IMR-90 (cell line): ENCODE measurements at regions not wholly inside any gene's neighbourhood (a gene's known extent, or its start where the extent isn't known, plus 50 kb on each side); places are given as distances from the start of the nearest gene placed in this dataset.

Experiments used
- ATAC-seq: fragments of 200-7000 bp; cut with Tn5 transposase; 2 replicates; pipeline ENCODE4 v1.9.1; 2020; ENCODE audit warnings: low read depth, mild to moderate bottlenecking, moderate library complexity
- BruUV-seq: library from RNA; stranded (reverse); fragments of 400-500 nt; replicated peaks from 2 replicates; lab custom pipeline; 2021; lab: Mats Ljungman, UMichigan
- CTCF ChIA-PET: fragments of 300-600 bp; formaldehyde crosslinking; extraction: SDS; loops from one replicate; lab custom pipeline; 2021; ENCODE audit warnings: antibody characterized with exemption; lab: Yijun Ruan, JAX
- POLR2A ChIA-PET: fragments of 300-600 bp; sonication (Branson Sonifier 250); formaldehyde crosslinking; loops from one replicate; lab custom pipeline; 2022; ENCODE audit warnings: antibody characterized with exemption; ENCODE audit not compliant: unreplicated experiment; lab: Charles Lee
- DNase-seq: peaks from one replicate; pipeline ENCODE4 v3.0.0; 2013
- H2AFZ ChIP-seq: replicated peaks from 2 replicates; pipeline ENCODE3; 2013; ENCODE audit warnings: low read length, mild to moderate bottlenecking; ENCODE audit not compliant: poor library complexity
- H2AK5ac ChIP-seq: 2 replicates; pipeline ENCODE4 v1.6.1; 2013; ENCODE audit warnings: low read depth, low read length, inconsistent platforms
- H2AK9ac ChIP-seq: replicated peaks from 2 replicates; pipeline ENCODE3; 2013; ENCODE audit warnings: mild to moderate bottlenecking, low read depth, low read length, moderate library complexity; ENCODE audit not compliant: poor library complexity
- H2BK120ac ChIP-seq: 2 replicates; pipeline ENCODE4 v1.6.1; 2013; ENCODE audit warnings: low read depth, low read length, inconsistent platforms
- H2BK15ac ChIP-seq: 3 replicates; pipeline ENCODE4 v1.6.1; 2013; ENCODE audit warnings: low read depth, low read length, inconsistent platforms
- H2BK20ac ChIP-seq: 2 replicates; pipeline ENCODE4 v1.6.1; 2013; ENCODE audit warnings: low read depth, mild to moderate bottlenecking, inconsistent platforms, low read length, moderate library complexity
- H2BK5ac ChIP-seq: 2 replicates; pipeline ENCODE4 v1.6.1; 2013; ENCODE audit warnings: mild to moderate bottlenecking, low read depth, low read length, inconsistent platforms; ENCODE audit not compliant: poor library complexity, severe bottlenecking
- H3K14ac ChIP-seq: replicated peaks from 2 replicates; pipeline ENCODE4 v1.6.1; 2013; ENCODE audit warnings: low read depth, low read length, inconsistent platforms
- H3K18ac ChIP-seq: 2 replicates; pipeline ENCODE4 v1.6.1; 2013; ENCODE audit warnings: low read depth, low read length, control low read depth
- H3K23ac ChIP-seq: 2 replicates; pipeline ENCODE4 v1.6.1; 2013; ENCODE audit warnings: low read depth, low read length, inconsistent platforms
- H3K27ac ChIP-seq: 2 replicates; pipeline ENCODE4 v1.5.1; 2013; ENCODE audit warnings: mild to moderate bottlenecking, control low read depth, low read length; ENCODE audit not compliant: insufficient read depth
- H3K27me3 ChIP-seq: 2 replicates; pipeline ENCODE4 v1.6.1; 2013; ENCODE audit warnings: low read length; ENCODE audit not compliant: control insufficient read depth, insufficient read depth
- H3K36me3 ChIP-seq: 2 replicates; pipeline ENCODE4 v1.6.1; 2013; ENCODE audit warnings: low read length, mixed read lengths; ENCODE audit not compliant: control insufficient read depth, insufficient read depth
- H3K4ac ChIP-seq: 2 replicates; pipeline ENCODE4 v1.6.1; 2013; ENCODE audit warnings: low read depth, low read length, inconsistent platforms
- H3K4me1 ChIP-seq: 2 replicates; pipeline ENCODE4 v1.6.1; 2013; ENCODE audit warnings: low read length, mixed read lengths; ENCODE audit not compliant: control insufficient read depth, insufficient read depth
- H3K4me2 ChIP-seq: 2 replicates; pipeline ENCODE4 v1.6.1; 2013; ENCODE audit warnings: low read depth, mild to moderate bottlenecking, control low read depth, low read length, moderate library complexity
- H3K4me3 ChIP-seq: 2 replicates; pipeline ENCODE4 v1.5.1; 2013; ENCODE audit warnings: low read depth, mild to moderate bottlenecking, control low read depth, low read length, moderate library complexity; ENCODE audit not compliant: insufficient read depth
- H3K56ac ChIP-seq: 2 replicates; pipeline ENCODE4 v1.6.1; 2013; ENCODE audit warnings: low read length, inconsistent platforms; ENCODE audit not compliant: insufficient read depth; ENCODE audit errors: extremely low read depth
- H3K79me1 ChIP-seq, 2 experiments: 2 replicates each; pipeline ENCODE4 v1.6.1; 2013; ENCODE audit warnings: low read length in 2 of 2, inconsistent platforms in 1 of 2, low read depth in 1 of 2
- H3K9ac ChIP-seq: 2 replicates; pipeline ENCODE4 v1.6.1; 2013; ENCODE audit warnings: low read depth, low read length, control low read depth
- H3K9me1 ChIP-seq: 2 replicates; pipeline ENCODE4 v1.6.1; 2013; ENCODE audit warnings: low read length, inconsistent platforms; ENCODE audit not compliant: insufficient read depth
- H3K9me3 ChIP-seq: 2 replicates; pipeline ENCODE4 v1.6.1; 2013; ENCODE audit warnings: low read length; ENCODE audit not compliant: control insufficient read depth, insufficient read depth
- H4K20me1 ChIP-seq: 2 replicates; pipeline ENCODE4 v1.6.1; 2013; ENCODE audit warnings: low read length, inconsistent platforms; ENCODE audit not compliant: insufficient read depth
- H4K5ac ChIP-seq: 2 replicates; pipeline ENCODE4 v1.6.1; 2013; ENCODE audit warnings: mild to moderate bottlenecking, low read depth, low read length, control low read depth
- H4K8ac ChIP-seq, 2 experiments: 2 replicates each; pipeline ENCODE4 v1.6.1; 2013; ENCODE audit warnings: low read depth in 2 of 2, low read length in 2 of 2, control low read depth in 1 of 2, inconsistent platforms in 1 of 2
- H4K91ac ChIP-seq: 2 replicates; pipeline ENCODE4 v1.6.1; 2013; ENCODE audit warnings: low read depth, low read length, inconsistent platforms; ENCODE audit not compliant: insufficient read depth
- BHLHE40 ChIP-seq: fragments of 150-350 bp; IDR thresholded peaks from 2 replicates; pipeline ENCODE4 v1.6.1; 2016; ENCODE audit warnings: mild to moderate bottlenecking, low read depth, low read length
- CEBPB ChIP-seq: IDR thresholded peaks from 2 replicates; pipeline ENCODE4 v1.6.1; 2012; ENCODE audit warnings: low read depth, low read length, improper control_type of control experiment
- CHD1 ChIP-seq: IDR thresholded peaks from 2 replicates; pipeline ENCODE4 v1.6.1; 2012; ENCODE audit warnings: low read depth, low read length, improper control_type of control experiment
- CTCF ChIP-seq: conservative IDR thresholded peaks from 2 replicates; pipeline ENCODE4 v1.5.1; 2012; ENCODE audit warnings: mild to moderate bottlenecking, low read depth, low read length, improper control_type of control experiment
- ELK1 ChIP-seq: fragments of 150-350 bp; IDR thresholded peaks from 2 replicates; pipeline ENCODE4 v1.6.1; 2016; ENCODE audit warnings: low read depth, mild to moderate bottlenecking, low read length, moderate library complexity, borderline replicate concordance
- FOS ChIP-seq: fragments of 150-350 bp; IDR thresholded peaks from 2 replicates; pipeline ENCODE4 v1.6.1; 2016; ENCODE audit warnings: low read depth, low read length
- MAFK ChIP-seq: IDR thresholded peaks from 2 replicates; pipeline ENCODE4 v1.6.1; 2012; ENCODE audit warnings: low read depth, low read length, improper control_type of control experiment
- MAZ ChIP-seq: IDR thresholded peaks from 2 replicates; pipeline ENCODE4 v1.6.1; 2012; ENCODE audit warnings: low read depth, mild to moderate bottlenecking, low read length, improper control_type of control experiment, moderate library complexity, borderline replicate concordance
- MXI1 ChIP-seq: IDR thresholded peaks from 2 replicates; pipeline ENCODE4 v1.6.1; 2012; ENCODE audit warnings: low read depth, mild to moderate bottlenecking, low read length, moderate library complexity, borderline replicate concordance
- NFE2L2 ChIP-seq: fragments of 150-350 bp; IDR thresholded peaks from 2 replicates; pipeline ENCODE4 v1.6.1; 2016; ENCODE audit warnings: low read depth, mild to moderate bottlenecking, low read length
- POLR2A ChIP-seq: IDR thresholded peaks from 2 replicates; pipeline ENCODE4 v1.6.1; 2012; ENCODE audit warnings: mild to moderate bottlenecking, low read depth, low read length
- RAD21 ChIP-seq: IDR thresholded peaks from 2 replicates; pipeline ENCODE4 v1.6.1; 2012; ENCODE audit warnings: low read length, improper control_type of control experiment
- RCOR1 ChIP-seq: IDR thresholded peaks from 2 replicates; pipeline ENCODE4 v1.6.1; 2012; ENCODE audit warnings: mild to moderate bottlenecking, low read length, improper control_type of control experiment; ENCODE audit not compliant: insufficient replicate concordance
- RFX5 ChIP-seq: IDR thresholded peaks from 2 replicates; pipeline ENCODE4 v1.8.0; 2012; ENCODE audit warnings: low read depth, mild to moderate bottlenecking, low read length, moderate library complexity
- SMC3 ChIP-seq: fragments of 150-350 bp; IDR thresholded peaks from 2 replicates; pipeline ENCODE4 v1.6.1; 2016; ENCODE audit warnings: low read depth, mild to moderate bottlenecking, antibody characterized with exemption, low read length, moderate library complexity
- WGBS, 2 experiments: methylation state at CpG; one replicate each; pipeline versions ENCODE4 v1.1.5 to v1.1.7; 2013; ENCODE audit warnings: missing lambda C conversion rate in 2 of 2; ENCODE audit not compliant: insufficient read length in 1 of 2; ENCODE audit errors: extremely low coverage in 2 of 2; 5-methylcytosine and 5-hydroxymethylcytosine counted together
- dilution Hi-C: fragments of 300-500 bp; cut with HindIII; formaldehyde crosslinking; loops from one replicate; pipeline ENCODE4 v1.14.3; 2018; ENCODE audit warnings: low sequenced_read_pairs; ENCODE audit not compliant: unreplicated experiment
- in situ Hi-C: fragments of 300-500 bp; cut with MboI; formaldehyde crosslinking; loops from 3 replicates; pipeline ENCODE4 v1.14.3; 2019; ENCODE audit warnings: low sequenced_read_pairs, inconsistent platforms, mixed read lengths
- intact Hi-C: fragments of 100-400 bp; cut with micrococcal nuclease; formaldehyde crosslinking; loops from 2 replicates; pipeline ENCODE4 v1.10.0; 2022
- TF ChIP-seq, protein P1 (sequence below): fragments of 150-350 bp; IDR thresholded peaks from 2 replicates; pipeline ENCODE4 v1.6.1; 2017; ENCODE audit warnings: mild to moderate bottlenecking, antibody characterized with exemption, low read length, low read depth

DNA sequence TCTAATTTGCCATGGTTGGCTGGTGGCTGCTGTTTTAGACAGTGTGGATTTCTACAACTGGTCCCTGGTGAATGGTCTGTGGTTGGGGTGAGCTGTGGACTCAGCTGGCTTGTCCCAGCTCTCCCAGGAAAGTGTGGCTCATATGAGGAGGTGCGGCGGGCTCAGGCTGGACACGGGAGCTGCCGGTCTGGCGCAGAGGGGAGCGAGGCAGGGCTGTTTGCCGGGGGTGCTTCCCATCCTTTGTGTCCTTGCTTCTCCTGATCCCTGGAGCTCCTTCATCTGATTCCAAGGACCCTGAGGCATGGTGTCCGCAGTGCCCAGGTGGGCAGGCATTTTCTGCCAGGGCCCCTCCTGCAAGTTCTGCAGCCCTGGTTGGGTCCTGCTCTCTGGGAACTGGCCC, 104.9 kb downstream of the TEX29 start:
- ChIA-PET CTCF (no interaction called here), POLR2A (no interaction called here)
- intact Hi-C loops: no loop called here
- no peak overlapping the region for H3K18ac ChIP-seq
- H3K9me1 ChIP-seq: no peaks in the 10 kb centered on the region
- H3K27me3 ChIP-seq: peaks cover 2% of the 10 kb centered on the region
- H2BK120ac ChIP-seq: no peak overlapping the region
- H4K20me1 ChIP-seq: no peaks in the 10 kb centered on the region
- H3K4me3 ChIP-seq: no peak overlapping the region
- DNase-seq (no peak), ATAC-seq (no peak)
- H3K9me3 ChIP-seq: peaks cover 1% of the 10 kb centered on the region; the same call in 1 of the 2 replicates
- in situ Hi-C loops: no loop called here
- dilution Hi-C loops: no loop called here
- TF ChIP-seq, protein P1, sequence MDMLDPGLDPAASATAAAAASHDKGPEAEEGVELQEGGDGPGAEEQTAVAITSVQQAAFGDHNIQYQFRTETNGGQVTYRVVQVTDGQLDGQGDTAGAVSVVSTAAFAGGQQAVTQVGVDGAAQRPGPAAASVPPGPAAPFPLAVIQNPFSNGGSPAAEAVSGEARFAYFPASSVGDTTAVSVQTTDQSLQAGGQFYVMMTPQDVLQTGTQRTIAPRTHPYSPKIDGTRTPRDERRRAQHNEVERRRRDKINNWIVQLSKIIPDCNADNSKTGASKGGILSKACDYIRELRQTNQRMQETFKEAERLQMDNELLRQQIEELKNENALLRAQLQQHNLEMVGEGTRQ: no peak
- TF ChIP-seq MXI1 (no peak), RCOR1 (no peak), ELK1 (no peak), RAD21 (no peak), CHD1 (no peak), CTCF (no peak), NFE2L2 (no peak), MAZ (no peak), MAFK (no peak), SMC3 (no peak), POLR2A (no peak), CEBPB (no peak), FOS (no peak), RFX5 (no peak), BHLHE40 (no peak)
- no peak overlapping the region for H3K9ac ChIP-seq
- no peak overlapping the region for H3K14ac ChIP-seq
- no peak overlapping the region for H2BK15ac ChIP-seq
- no peak overlapping the region for H3K4ac ChIP-seq
- no peak overlapping the region for H4K5ac ChIP-seq
- WGBS, 2 experiments: 100% methylated on average over 1 of the region's 8 CpGs; no CpG with 5 or more reads in 1 of the 2 experiments
- no peak overlapping the region for H2BK20ac ChIP-seq
- no peak overlapping the region for H2AK5ac ChIP-seq
- no peak overlapping the region for H2AFZ ChIP-seq
- H3K4me2 ChIP-seq: no peak overlapping the region
- no peaks in the 10 kb centered on the region for H3K36me3 ChIP-seq
- H4K8ac ChIP-seq: no peak overlapping the region
- no peak overlapping the region for H4K91ac ChIP-seq
- no peak overlapping the region for H2BK5ac ChIP-seq
- no peak overlapping the region for H2AK9ac ChIP-seq
- no peaks in the 10 kb centered on the region for H3K79me1 ChIP-seq
- no peak overlapping the region for H3K56ac ChIP-seq
- H3K4me1 ChIP-seq: no peaks in the 10 kb centered on the region
- no peak overlapping the region for H3K27ac ChIP-seq
- BruUV-seq: no TSS peak
- no peak overlapping the region for H3K23ac ChIP-seq
